GM06990 (cell line): ENCODE measurements at regions not wholly inside any gene's neighbourhood (a gene's known extent, or its start where the extent isn't known, plus 50 kb on each side); places are given as distances from the start of the nearest gene placed in this dataset.

ENCODE experiments used
- DNase-seq: peaks from one replicate; pipeline ENCODE4 v3.0.0-alpha.2; 2011; ENCODE audit not compliant: insufficient read length; ENCODE audit errors: extremely low read depth
- H3K27me3 ChIP-seq: replicated peaks from 2 replicates; pipeline ENCODE4 v1.6.0; 2011; ENCODE audit warnings: low read length; ENCODE audit not compliant: control insufficient read depth, insufficient read depth
- H3K36me3 ChIP-seq: 2 replicates; pipeline ENCODE4 v1.5.1; 2011; ENCODE audit warnings: low read length; ENCODE audit not compliant: control insufficient read depth, insufficient read depth
- H3K4me3 ChIP-seq: replicated peaks from 2 replicates; pipeline ENCODE4 v1.5.1; 2011; ENCODE audit warnings: low read depth, mild to moderate bottlenecking, control low read depth, low read length
- TF ChIP-seq, protein P1 (sequence below): IDR thresholded peaks from 2 replicates; pipeline ENCODE4 v1.5.1; 2011; ENCODE audit warnings: low read length, control low read depth, mild to moderate bottlenecking, inconsistent platforms; ENCODE audit not compliant: insufficient read depth, poor library complexity, severe bottlenecking

- DNase-seq, result no peak
- Histone ChIP-seq H3K36me3 (no peaks in the 10 kb centered on the region), H3K27me3 (no peaks in the 10 kb centered on the region), H3K4me3 (no peak overlapping the region)
- TF ChIP-seq, protein P1, sequence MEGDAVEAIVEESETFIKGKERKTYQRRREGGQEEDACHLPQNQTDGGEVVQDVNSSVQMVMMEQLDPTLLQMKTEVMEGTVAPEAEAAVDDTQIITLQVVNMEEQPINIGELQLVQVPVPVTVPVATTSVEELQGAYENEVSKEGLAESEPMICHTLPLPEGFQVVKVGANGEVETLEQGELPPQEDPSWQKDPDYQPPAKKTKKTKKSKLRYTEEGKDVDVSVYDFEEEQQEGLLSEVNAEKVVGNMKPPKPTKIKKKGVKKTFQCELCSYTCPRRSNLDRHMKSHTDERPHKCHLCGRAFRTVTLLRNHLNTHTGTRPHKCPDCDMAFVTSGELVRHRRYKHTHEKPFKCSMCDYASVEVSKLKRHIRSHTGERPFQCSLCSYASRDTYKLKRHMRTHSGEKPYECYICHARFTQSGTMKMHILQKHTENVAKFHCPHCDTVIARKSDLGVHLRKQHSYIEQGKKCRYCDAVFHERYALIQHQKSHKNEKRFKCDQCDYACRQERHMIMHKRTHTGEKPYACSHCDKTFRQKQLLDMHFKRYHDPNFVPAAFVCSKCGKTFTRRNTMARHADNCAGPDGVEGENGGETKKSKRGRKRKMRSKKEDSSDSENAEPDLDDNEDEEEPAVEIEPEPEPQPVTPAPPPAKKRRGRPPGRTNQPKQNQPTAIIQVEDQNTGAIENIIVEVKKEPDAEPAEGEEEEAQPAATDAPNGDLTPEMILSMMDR, result no peak
Observed at GRCh38 chr18:77658299-77658662, 408.6 kb downstream of the GALR1 start.

- TF ChIP-seq, protein P1, result no peak
- no peaks in the 10 kb centered on the region for H3K36me3 ChIP-seq
- H3K4me3 ChIP-seq, result no peak overlapping the region
- DNase-seq, result no peak
- no peaks in the 10 kb centered on the region for H3K27me3 ChIP-seq
Observed at GRCh38 chr18:77658751-77659448, 409.3 kb downstream of the GALR1 start.

DNA sequence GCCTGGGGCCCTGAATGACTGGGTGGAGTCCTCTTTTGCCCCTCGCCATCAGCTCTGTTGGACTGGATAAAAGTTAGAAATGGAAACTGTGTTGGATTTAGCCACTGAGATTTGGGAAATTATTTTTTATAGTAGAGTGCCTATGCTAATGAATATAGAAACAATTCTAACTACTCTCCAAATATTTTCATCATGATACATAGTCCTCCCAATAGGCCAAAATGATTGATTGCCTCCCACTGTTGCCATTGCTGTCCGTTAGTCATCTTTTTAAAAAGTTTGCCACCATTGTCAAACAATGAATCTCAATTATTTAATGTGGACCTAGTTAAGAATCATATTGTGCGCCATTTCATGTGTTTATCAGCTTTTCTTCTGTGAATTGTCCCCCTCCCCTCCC is 417.0 kb downstream of the GALR1 start:
- Histone ChIP-seq H3K27me3 (no peaks in the 10 kb centered on the region), H3K36me3 (no peaks in the 10 kb centered on the region), H3K4me3 (no peak overlapping the region)
- DNase-seq, result no peak
- TF ChIP-seq, protein P1, result no peak

DNA sequence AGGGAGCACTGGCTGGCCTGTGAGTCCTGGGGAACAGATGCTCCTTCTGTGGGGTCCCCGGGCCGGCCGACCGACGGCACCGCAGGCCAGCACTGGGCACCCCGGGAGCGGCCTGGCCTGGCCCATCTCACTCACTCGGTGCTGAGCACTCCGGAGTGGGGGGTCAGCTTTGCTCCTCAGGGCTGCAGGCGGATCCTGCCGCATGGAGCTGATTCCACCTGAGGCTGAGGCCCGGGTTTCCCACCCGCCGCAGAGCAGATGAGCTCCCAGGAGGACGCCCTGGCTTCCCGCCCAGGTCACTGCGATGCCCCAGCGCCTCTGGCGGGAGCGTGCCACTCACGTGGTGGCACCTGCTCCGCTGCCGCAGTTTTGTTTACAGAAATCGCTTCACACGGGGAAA is 418.6 kb downstream of the GALR1 start:
- DNase-seq, result no peak
- Histone ChIP-seq H3K27me3 (no peaks in the 10 kb centered on the region), H3K36me3 (no peaks in the 10 kb centered on the region), H3K4me3 (no peak overlapping the region)
- TF ChIP-seq, protein P1, result no peak

DNA sequence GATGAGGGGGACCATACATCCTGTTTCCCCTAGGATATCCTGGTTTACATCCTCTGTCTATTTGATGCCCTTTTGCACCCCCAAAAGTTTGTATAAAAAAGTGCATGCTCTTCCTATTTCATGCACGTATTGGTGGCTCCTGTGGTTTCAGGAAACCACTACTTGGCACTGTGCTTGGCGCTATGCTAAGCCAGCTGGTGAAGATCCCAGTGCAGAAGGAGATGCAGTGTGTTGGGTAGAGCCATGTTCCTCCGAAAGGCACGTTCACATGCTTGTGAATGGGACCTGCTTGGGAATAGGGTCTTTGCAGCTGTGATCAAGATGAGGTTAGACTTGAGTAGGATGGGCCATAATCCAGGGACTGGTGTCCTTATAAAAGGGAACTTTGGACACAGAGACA is 419.7 kb downstream of the GALR1 start:
- H3K4me3 ChIP-seq, result no peak overlapping the region
- DNase-seq, result no peak
- no peaks in the 10 kb centered on the region for H3K36me3 ChIP-seq
- TF ChIP-seq, protein P1, result no peak
- no peaks in the 10 kb centered on the region for H3K27me3 ChIP-seq

DNA sequence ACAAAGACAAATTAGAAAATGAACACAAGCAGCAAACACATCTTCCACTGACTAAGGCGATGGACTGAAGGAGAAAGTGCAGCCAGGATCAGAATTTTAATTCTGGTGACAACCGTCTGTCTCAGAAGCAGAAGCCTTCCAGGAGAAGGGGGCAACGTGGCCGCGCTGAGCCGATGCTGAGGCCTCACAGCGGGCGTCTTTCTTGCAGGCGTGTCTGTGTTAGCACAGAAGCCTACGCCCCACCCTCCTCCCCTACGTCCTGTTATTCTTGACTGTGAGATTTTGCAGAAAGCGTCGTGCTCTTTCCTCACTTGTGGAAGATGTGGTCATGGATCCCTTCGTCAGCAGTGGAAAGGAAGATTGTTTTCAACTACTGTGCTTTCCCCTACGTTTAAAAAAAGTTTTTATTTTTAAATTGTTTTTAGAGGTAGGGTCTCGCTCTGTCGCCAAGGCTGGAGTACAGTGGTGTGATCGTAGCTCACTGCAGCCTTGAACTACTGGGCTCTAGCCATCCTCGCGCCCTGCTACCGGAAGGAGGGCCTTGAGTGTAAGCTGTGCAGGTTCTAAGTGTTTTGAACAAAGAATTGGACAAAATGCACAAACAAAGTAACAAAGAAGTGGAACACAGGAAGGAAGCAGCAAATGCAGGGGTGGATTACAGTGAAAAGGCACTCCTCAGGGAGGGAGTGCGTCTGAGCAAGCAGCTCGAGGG is 422.0 kb downstream of the GALR1 start:
- no peak overlapping the region for H3K4me3 ChIP-seq
- no peak for DNase-seq
- no peaks in the 10 kb centered on the region for H3K27me3 ChIP-seq
- TF ChIP-seq, protein P1, result no peak
- no peaks in the 10 kb centered on the region for H3K36me3 ChIP-seq
